Activated T-cell treated with anti-CD3 and anti-CD28 coated beads, Interleukin-2, amount 50 U/mL, for 72 hours (primary cell): ENCODE measurements at regions not wholly inside any gene's neighbourhood (a gene's known extent, or its start where the extent isn't known, plus 50 kb on each side); places are given as distances from the start of the nearest gene placed in this dataset.
"Not testable (repeated sequence)": the region's sequence is repeated elsewhere in the genome, so short reads cannot be mapped to it uniquely, and the experiment has no call there.

ENCODE experiments used
- ATAC-seq, 2 donors: fragments of 150-1000 bp; cut with Tn5 transposase; replicated peaks in 1 of 2; 2 replicates each; pipeline ENCODE4 v1.10.0; 2021; ENCODE audit warnings: moderate library complexity in 2 of 2, mild to moderate bottlenecking in 1 of 2
- DNase-seq, 2 donors: peaks; one replicate each; pipeline ENCODE4 v3.0.0; 2021 to 2022; ENCODE audit warnings: mixed read lengths in 1 of 2
- H3K27ac Mint-ChIP-seq: one replicate; pipeline ENCODE4 v1.8.0; 2022; ENCODE audit warnings: mild to moderate bottlenecking, moderate library complexity, mixed read lengths
- H3K27me3 Mint-ChIP-seq: one replicate; pipeline ENCODE4 v1.8.0; 2022; ENCODE audit warnings: low read depth, mixed read lengths
- H3K36me3 Mint-ChIP-seq, 2 donors: one replicate each; pipeline ENCODE4 v1.8.0; 2022; ENCODE audit warnings: mixed read lengths in 2 of 2, mild to moderate bottlenecking in 1 of 2; ENCODE audit not compliant: insufficient read depth in 2 of 2
- H3K4me1 Mint-ChIP-seq: one replicate; pipeline ENCODE4 v1.8.0; 2022; ENCODE audit warnings: low read depth, mixed read lengths
- H3K4me3 Mint-ChIP-seq, 2 donors: one replicate each; pipeline ENCODE4 v1.8.0; 2022; ENCODE audit warnings: mild to moderate bottlenecking in 2 of 2, mixed read lengths in 2 of 2, moderate library complexity in 2 of 2
- H3K9me3 Mint-ChIP-seq, 2 donors: one replicate each; pipeline ENCODE4 v1.8.0; 2022; ENCODE audit warnings: mixed read lengths in 2 of 2

- peaks cover 0 to 5% of the 10 kb centered on the region in 2 donors for H3K9me3 Mint-ChIP-seq
- no peak overlapping the region for H3K4me3 Mint-ChIP-seq
- no peaks in the 10 kb centered on the region for H3K4me1 Mint-ChIP-seq
- DNase-seq (no peak), ATAC-seq (no peak)
- H3K36me3 Mint-ChIP-seq, result peaks cover 0 to 1% of the 10 kb centered on the region in 2 donors
- H3K27me3 Mint-ChIP-seq, result no peaks in the 10 kb centered on the region
- H3K27ac Mint-ChIP-seq, result no peak overlapping the region
Measured at GRCh38 chr6:85107701-85108100, 342.2 kb upstream of the NT5E start.

- H3K9me3 Mint-ChIP-seq, result peaks cover 11 to 22% of the 10 kb centered on the region in 2 donors
- no peaks in the 10 kb centered on the region for H3K4me1 Mint-ChIP-seq
- DNase-seq, result no peak
- no peak overlapping the region for H3K4me3 Mint-ChIP-seq
- no peak overlapping the region for H3K27ac Mint-ChIP-seq
- H3K36me3 Mint-ChIP-seq, result peaks cover 0 to 1% of the 10 kb centered on the region in 2 donors
- no peak for ATAC-seq
- no peaks in the 10 kb centered on the region for H3K27me3 Mint-ChIP-seq
Measured at GRCh38 chr6:85096976-85097375, 332.6 kb upstream of the TBX18 start.

GRCh38 chr6:85092226-85092625 is 327.8 kb upstream of the TBX18 start:
- DNase-seq (no peak), ATAC-seq (no peak)
- Mint-ChIP-seq H3K27ac (no peak overlapping the region), H3K36me3 (no peaks in the 10 kb centered on the region), H3K4me1 (no peaks in the 10 kb centered on the region), H3K9me3 (peaks cover 6 to 16% of the 10 kb centered on the region in 2 donors), H3K27me3 (no peaks in the 10 kb centered on the region), H3K4me3 (no peak overlapping the region)

DNA sequence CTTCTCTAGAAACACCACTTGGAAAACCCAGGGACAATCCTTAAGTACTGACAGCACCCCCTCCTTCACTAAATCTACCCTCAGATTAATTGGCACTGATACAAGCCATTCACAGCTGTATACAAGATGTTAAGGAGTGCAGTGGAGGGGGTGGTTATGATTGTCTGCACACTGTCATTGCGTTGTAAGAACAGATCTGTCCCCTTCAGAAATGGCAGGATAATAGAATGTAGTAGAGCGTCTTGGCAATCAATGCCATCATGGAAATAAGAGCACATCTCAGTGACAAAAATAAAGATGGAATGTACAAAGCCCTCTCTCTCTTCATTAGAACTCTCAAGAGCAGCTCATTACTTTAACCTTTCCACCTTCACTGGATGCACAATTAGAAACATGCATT is 324.9 kb upstream of the TBX18 start:
- Mint-ChIP-seq H3K27me3 (no peaks in the 10 kb centered on the region), H3K27ac (no peak overlapping the region), H3K4me3 (no peak overlapping the region), H3K36me3 (no peaks in the 10 kb centered on the region), H3K9me3 (peaks cover 6 to 10% of the 10 kb centered on the region in 2 donors), H3K4me1 (no peaks in the 10 kb centered on the region)
- no peak for ATAC-seq
- DNase-seq, result no peak

GRCh38 chr6:85085875-85086274 is 321.5 kb upstream of the TBX18 start:
- Mint-ChIP-seq H3K4me3 (no peak overlapping the region), H3K9me3 (peaks cover 4 to 6% of the 10 kb centered on the region in 2 donors)

DNA sequence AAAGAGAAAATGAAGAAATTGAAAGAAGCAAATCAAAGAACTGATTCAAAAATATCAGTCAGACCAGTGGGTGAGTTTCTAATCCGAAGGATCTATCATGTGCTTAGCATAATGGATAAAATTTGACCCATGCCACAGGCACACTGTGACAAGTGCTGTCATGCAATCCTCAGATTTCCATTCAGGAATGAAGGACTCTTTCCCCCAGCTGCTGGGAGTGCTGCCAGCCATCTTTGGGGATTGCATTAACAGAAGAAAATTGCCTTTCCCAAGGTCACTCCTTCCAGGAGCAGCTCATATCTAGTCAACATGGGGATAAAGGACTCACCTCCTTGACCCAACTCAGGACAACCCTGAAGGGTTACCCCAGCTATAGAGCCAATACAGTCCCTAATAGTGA is 316.7 kb upstream of the TBX18 start:
- H3K9me3 Mint-ChIP-seq, result peaks cover 2 to 6% of the 10 kb centered on the region in 2 donors
- DNase-seq, result no peak
- no peaks in the 10 kb centered on the region for H3K27me3 Mint-ChIP-seq
- H3K4me3 Mint-ChIP-seq, result no peak overlapping the region
- ATAC-seq, result no peak
- H3K27ac Mint-ChIP-seq, result no peak overlapping the region
- H3K4me1 Mint-ChIP-seq, result no peaks in the 10 kb centered on the region
- no peaks in the 10 kb centered on the region for H3K36me3 Mint-ChIP-seq

More at GRCh38 chr6:85085875-85086274, 321.5 kb upstream of the TBX18 start:
- H3K27ac Mint-ChIP-seq, result no peak overlapping the region
- no peak for DNase-seq
- no peak for ATAC-seq
- H3K4me1 Mint-ChIP-seq, result no peaks in the 10 kb centered on the region
- H3K27me3 Mint-ChIP-seq, result no peaks in the 10 kb centered on the region
- H3K36me3 Mint-ChIP-seq, result no peaks in the 10 kb centered on the region

DNA sequence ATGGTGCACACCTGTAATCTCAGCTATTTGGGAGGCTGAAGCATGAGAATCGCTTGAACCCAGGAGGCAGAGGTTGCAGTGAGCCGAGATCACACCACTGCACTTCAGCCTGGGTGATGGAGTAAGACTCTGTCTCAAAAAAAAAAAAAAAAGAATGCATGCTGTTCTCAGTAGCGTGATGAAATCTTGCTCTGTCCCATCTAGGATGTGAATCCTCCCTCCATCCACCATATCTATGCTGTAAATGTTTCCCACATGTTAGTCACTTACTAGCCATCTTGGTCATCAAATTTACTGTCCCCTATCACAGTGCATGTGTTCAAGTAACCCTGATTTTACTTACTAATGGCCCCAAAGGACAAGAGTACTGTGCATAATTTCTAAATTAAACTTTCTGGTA is 315.4 kb upstream of the TBX18 start:
- H3K27ac Mint-ChIP-seq, result no peak overlapping the region
- DNase-seq (no peak), ATAC-seq (no peak)
- no peaks in the 10 kb centered on the region for H3K36me3 Mint-ChIP-seq
- H3K9me3 Mint-ChIP-seq, result peaks cover 2 to 3% of the 10 kb centered on the region in 2 donors
- no peaks in the 10 kb centered on the region for H3K27me3 Mint-ChIP-seq
- H3K4me1 Mint-ChIP-seq, result no peaks in the 10 kb centered on the region
- H3K4me3 Mint-ChIP-seq, result no peak overlapping the region

GRCh38 chr6:85078058-85078457 is 313.7 kb upstream of the TBX18 start:
- ATAC-seq, result no peak
- no peak overlapping the region for H3K4me3 Mint-ChIP-seq
- no peaks in the 10 kb centered on the region for H3K27me3 Mint-ChIP-seq

DNA sequence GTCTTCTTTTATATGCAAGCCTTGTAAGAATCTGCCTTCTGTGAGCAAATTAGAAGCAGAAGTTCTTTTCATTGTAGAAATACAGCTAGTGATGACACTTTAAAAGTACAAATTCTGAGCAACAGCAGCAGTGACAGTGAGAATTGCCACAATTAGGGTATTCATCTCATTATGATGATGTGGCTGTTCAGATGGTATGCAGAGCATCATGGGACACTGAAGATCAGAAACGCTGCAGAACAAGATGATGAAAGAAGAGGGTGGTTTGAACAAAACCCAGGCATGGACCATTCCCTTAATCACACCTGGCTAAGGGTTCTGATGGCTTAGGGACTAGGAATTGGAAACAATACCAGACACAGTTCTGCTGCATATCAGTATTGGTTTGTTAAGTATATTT is 312.7 kb upstream of the TBX18 start:
- Mint-ChIP-seq H3K27me3 (no peaks in the 10 kb centered on the region), H3K27ac (no peak overlapping the region), H3K9me3 (peaks cover 0 to 4% of the 10 kb centered on the region in 2 donors), H3K4me3 (no peak overlapping the region), H3K4me1 (no peaks in the 10 kb centered on the region), H3K36me3 (no peaks in the 10 kb centered on the region)
- ATAC-seq (no peak), DNase-seq (no peak)

More at GRCh38 chr6:85078058-85078457, 313.7 kb upstream of the TBX18 start:
- no peak for DNase-seq
- Mint-ChIP-seq H3K9me3 (peaks cover 2 to 4% of the 10 kb centered on the region in 2 donors), H3K4me1 (no peaks in the 10 kb centered on the region), H3K27ac (no peak overlapping the region), H3K36me3 (no peaks in the 10 kb centered on the region)

DNA sequence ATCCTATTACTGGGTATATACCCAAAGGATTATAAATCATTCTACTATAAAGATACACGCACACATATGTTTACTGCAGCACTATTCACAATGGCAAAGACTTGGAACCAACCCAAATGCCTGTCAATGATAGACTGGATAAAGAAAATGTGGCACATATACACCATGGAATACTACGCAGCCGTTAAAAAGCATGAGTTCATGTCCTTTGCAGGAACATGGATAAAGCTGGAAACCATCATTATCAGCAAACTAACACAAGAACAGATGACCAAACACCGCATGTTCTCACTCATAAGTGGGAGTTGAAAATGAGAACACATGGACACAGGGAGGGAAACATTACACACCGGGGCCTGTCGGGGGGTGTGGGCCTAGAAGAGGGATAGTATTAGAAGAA is 307.4 kb upstream of the TBX18 start:
- not testable (repeated sequence) for H3K27ac Mint-ChIP-seq, H3K4me1 Mint-ChIP-seq, H3K27me3 Mint-ChIP-seq, H3K4me3 Mint-ChIP-seq, H3K9me3 Mint-ChIP-seq, ATAC-seq, DNase-seq, H3K36me3 Mint-ChIP-seq

GRCh38 chr6:85069577-85069976 is 305.2 kb upstream of the TBX18 start:
- no peak for DNase-seq
- Mint-ChIP-seq H3K9me3 (peaks cover 4 to 6% of the 10 kb centered on the region in 2 donors), H3K4me3 (no peak overlapping the region), H3K27ac (no peak overlapping the region), H3K36me3 (peaks cover 0 to 2% of the 10 kb centered on the region in 2 donors), H3K27me3 (no peaks in the 10 kb centered on the region), H3K4me1 (no peaks in the 10 kb centered on the region)
- ATAC-seq, result no peak

DNA sequence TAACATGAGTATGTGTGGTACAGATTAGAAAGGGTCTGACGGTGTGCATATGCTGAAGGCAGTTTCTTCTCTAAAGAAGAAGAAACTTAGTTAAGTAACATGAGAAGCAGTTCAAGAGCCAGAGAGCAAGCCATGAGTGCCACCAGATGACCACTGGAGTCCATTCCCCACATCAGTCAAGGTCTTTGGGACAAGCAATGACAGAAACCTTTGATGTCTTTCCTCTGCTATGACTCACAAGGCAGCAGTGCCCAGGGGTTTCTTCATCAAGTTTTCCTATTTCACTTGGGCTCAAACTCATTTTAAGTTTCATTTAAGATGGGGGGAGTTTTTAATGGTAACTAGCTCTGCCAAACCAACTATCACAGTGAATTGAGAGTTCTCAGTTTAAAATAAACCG is 303.8 kb upstream of the TBX18 start:
- H3K36me3 Mint-ChIP-seq, result peaks cover 0 to 2% of the 10 kb centered on the region in 2 donors
- peaks cover 4 to 6% of the 10 kb centered on the region in 2 donors for H3K9me3 Mint-ChIP-seq
- H3K4me1 Mint-ChIP-seq, result no peaks in the 10 kb centered on the region
- H3K4me3 Mint-ChIP-seq, result no peak overlapping the region
- DNase-seq (no peak), ATAC-seq (no peak)
- H3K27me3 Mint-ChIP-seq, result no peaks in the 10 kb centered on the region
- no peak overlapping the region for H3K27ac Mint-ChIP-seq

DNA sequence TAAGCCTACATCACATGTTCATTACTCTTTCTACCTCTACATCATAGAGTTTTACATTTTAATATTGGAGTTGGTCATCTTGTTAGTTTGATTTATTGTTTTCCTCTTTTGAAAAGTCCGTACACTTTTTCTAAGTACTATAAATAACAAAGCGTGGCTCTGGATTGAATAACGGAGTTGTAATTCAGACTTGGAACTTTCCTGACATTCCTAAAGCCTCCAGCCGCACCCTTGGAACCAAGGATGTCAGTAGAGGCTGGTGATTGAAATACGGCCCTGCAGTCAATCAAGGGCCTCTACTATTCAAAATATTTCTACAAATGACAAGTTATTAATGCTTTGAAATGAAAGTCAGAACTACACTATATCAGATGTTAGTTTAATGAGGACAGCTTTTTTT is 301.9 kb upstream of the TBX18 start:
- Mint-ChIP-seq H3K4me1 (no peaks in the 10 kb centered on the region), H3K9me3 (peaks cover 0 to 6% of the 10 kb centered on the region in 2 donors), H3K27ac (no peak overlapping the region), H3K36me3 (no peaks in the 10 kb centered on the region), H3K27me3 (no peaks in the 10 kb centered on the region), H3K4me3 (no peak overlapping the region)
- no peak for DNase-seq
- ATAC-seq, result no peak

DNA sequence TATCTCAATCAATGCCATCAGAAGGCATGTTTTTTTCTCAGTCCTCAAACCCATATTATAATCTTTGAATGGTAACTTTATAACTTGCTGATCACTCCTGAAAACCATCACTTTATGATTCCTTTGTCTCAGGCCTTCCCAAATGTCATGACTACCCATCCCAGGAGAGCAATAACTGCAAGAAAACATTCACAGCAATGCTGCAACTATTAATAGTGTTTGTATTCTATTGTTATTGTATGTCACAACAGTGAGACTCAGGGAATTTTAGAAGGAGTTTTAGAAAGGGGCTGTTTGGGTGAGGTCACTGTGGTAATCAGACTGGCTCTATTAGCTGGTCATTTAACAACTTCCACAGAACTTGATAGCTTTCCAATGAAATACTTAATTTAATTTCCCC is 301.4 kb upstream of the TBX18 start:
- Mint-ChIP-seq H3K4me3 (no peak overlapping the region), H3K36me3 (no peaks in the 10 kb centered on the region), H3K9me3 (peaks cover 0 to 6% of the 10 kb centered on the region in 2 donors), H3K27me3 (no peaks in the 10 kb centered on the region), H3K27ac (no peak overlapping the region), H3K4me1 (no peaks in the 10 kb centered on the region)
- DNase-seq (no peak), ATAC-seq (no peak)
